Osteocyte (in vitro differentiated cells): ENCODE measurements at regions not wholly inside any gene's neighbourhood (a gene's known extent, or its start where the extent isn't known, plus 50 kb on each side); places are given as distances from the start of the nearest gene placed in this dataset.

ENCODE experiments used
- DNase-seq: peaks from one replicate; pipeline ENCODE4 v3.0.0; 2021; ENCODE audit warnings: mixed read lengths; ENCODE audit not compliant: unreplicated experiment; ENCODE audit errors: extremely low spot score
- H3K27ac Mint-ChIP-seq: one replicate; pipeline ENCODE4 v1.8.0; 2021; ENCODE audit warnings: mild to moderate bottlenecking, mixed read lengths; ENCODE audit not compliant: unreplicated experiment
- H3K27me3 Mint-ChIP-seq: one replicate; pipeline ENCODE4 v1.8.0; 2021; ENCODE audit warnings: mixed read lengths; ENCODE audit not compliant: unreplicated experiment
- H3K36me3 Mint-ChIP-seq: one replicate; pipeline ENCODE4 v1.8.0; 2021; ENCODE audit warnings: mixed read lengths; ENCODE audit not compliant: unreplicated experiment
- H3K4me1 Mint-ChIP-seq: one replicate; pipeline ENCODE4 v1.8.0; 2021; ENCODE audit warnings: mixed read lengths; ENCODE audit not compliant: unreplicated experiment
- H3K4me3 Mint-ChIP-seq: one replicate; pipeline ENCODE4 v1.8.0; 2021; ENCODE audit warnings: mild to moderate bottlenecking, moderate library complexity, mixed read lengths; ENCODE audit not compliant: unreplicated experiment
- H3K9me3 Mint-ChIP-seq: one replicate; pipeline ENCODE4 v1.8.0; 2021; ENCODE audit warnings: mixed read lengths; ENCODE audit not compliant: unreplicated experiment
- TF ChIP-seq, protein P1 (sequence below): fragments of 200-600 bp; sonication (generic); IDR thresholded peaks from 2 replicates; pipeline ENCODE4 v1.5.0; 2021; ENCODE audit warnings: antibody characterized with exemption, mild to moderate bottlenecking, moderate library complexity

- Mint-ChIP-seq H3K36me3 (peaks cover 36% of the 10 kb centered on the region), H3K27ac (no peak overlapping the region), H3K9me3 (peaks cover 15% of the 10 kb centered on the region), H3K4me1 (no peaks in the 10 kb centered on the region), H3K27me3 (no peaks in the 10 kb centered on the region), H3K4me3 (no peak overlapping the region)
- TF ChIP-seq, protein P1, sequence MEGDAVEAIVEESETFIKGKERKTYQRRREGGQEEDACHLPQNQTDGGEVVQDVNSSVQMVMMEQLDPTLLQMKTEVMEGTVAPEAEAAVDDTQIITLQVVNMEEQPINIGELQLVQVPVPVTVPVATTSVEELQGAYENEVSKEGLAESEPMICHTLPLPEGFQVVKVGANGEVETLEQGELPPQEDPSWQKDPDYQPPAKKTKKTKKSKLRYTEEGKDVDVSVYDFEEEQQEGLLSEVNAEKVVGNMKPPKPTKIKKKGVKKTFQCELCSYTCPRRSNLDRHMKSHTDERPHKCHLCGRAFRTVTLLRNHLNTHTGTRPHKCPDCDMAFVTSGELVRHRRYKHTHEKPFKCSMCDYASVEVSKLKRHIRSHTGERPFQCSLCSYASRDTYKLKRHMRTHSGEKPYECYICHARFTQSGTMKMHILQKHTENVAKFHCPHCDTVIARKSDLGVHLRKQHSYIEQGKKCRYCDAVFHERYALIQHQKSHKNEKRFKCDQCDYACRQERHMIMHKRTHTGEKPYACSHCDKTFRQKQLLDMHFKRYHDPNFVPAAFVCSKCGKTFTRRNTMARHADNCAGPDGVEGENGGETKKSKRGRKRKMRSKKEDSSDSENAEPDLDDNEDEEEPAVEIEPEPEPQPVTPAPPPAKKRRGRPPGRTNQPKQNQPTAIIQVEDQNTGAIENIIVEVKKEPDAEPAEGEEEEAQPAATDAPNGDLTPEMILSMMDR, result no peak
- no peak for DNase-seq
Observed at GRCh38 chrX:74216421-74216820, 87.6 kb upstream of the ZCCHC13 start.

- no peak for DNase-seq
- no peak overlapping the region for H3K4me3 Mint-ChIP-seq
- peaks cover 24% of the 10 kb centered on the region for H3K36me3 Mint-ChIP-seq
- H3K27ac Mint-ChIP-seq, result no peak overlapping the region
- H3K4me1 Mint-ChIP-seq, result no peaks in the 10 kb centered on the region
- H3K9me3 Mint-ChIP-seq, result peaks cover 22% of the 10 kb centered on the region
- TF ChIP-seq, protein P1, result no peak
- H3K27me3 Mint-ChIP-seq, result no peaks in the 10 kb centered on the region
Observed at GRCh38 chrX:74211911-74212310, 92.1 kb upstream of the ZCCHC13 start.

- H3K36me3 Mint-ChIP-seq, result peaks cover 28% of the 10 kb centered on the region
Observed at GRCh38 chrX:74207539-74207938, 96.4 kb upstream of the ZCCHC13 start.

DNA sequence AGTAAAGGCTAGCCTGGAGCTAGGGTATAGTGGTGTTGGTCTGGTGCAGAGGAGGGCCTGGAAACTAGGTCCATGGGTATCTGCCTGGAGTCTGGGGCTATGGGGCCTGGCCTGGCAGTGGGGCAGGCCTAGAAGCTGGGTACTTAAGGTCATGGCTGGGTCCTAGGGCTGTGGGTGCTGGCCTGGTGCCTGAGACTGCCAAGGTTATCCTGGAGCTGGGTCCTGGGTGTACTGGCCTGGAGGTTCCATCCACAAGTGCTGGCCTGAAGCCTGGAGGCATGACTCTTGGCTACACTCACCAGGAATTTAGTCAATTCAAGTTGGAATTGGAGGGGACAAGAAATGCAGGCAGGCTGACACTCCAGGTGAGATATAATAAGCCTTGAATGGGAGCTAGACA is 108.4 kb upstream of the ZCCHC13 start:
- Mint-ChIP-seq H3K36me3 (peaks cover 8% of the 10 kb centered on the region), H3K27me3 (no peaks in the 10 kb centered on the region), H3K27ac (no peak overlapping the region), H3K4me3 (no peak overlapping the region), H3K4me1 (no peaks in the 10 kb centered on the region), H3K9me3 (peaks cover 45% of the 10 kb centered on the region)
- TF ChIP-seq, protein P1, result no peak
- DNase-seq, result no peak

More at GRCh38 chrX:74207539-74207938, 96.4 kb upstream of the ZCCHC13 start:
- TF ChIP-seq, protein P1, result no peak
- H3K4me3 Mint-ChIP-seq, result no peak overlapping the region
- H3K4me1 Mint-ChIP-seq, result no peaks in the 10 kb centered on the region
- no peaks in the 10 kb centered on the region for H3K27me3 Mint-ChIP-seq
- H3K9me3 Mint-ChIP-seq, result peaks cover 15% of the 10 kb centered on the region
- no peak for DNase-seq
- H3K27ac Mint-ChIP-seq, result no peak overlapping the region

- Mint-ChIP-seq H3K36me3 (peaks cover 8% of the 10 kb centered on the region), H3K9me3 (peaks cover 45% of the 10 kb centered on the region), H3K27me3 (no peaks in the 10 kb centered on the region), H3K4me1 (no peaks in the 10 kb centered on the region), H3K4me3 (no peak overlapping the region), H3K27ac (no peak overlapping the region)
- DNase-seq, result no peak
- TF ChIP-seq, protein P1, result no peak
Observed at GRCh38 chrX:74195120-74195519, 108.9 kb upstream of the ZCCHC13 start.
